Caco-2 (cell line): ENCODE measurements at regions not wholly inside any gene's neighbourhood (a gene's known extent, or its start where the extent isn't known, plus 50 kb on each side); places are given as distances from the start of the nearest gene placed in this dataset.

Source experiments
- BruUV-seq: library from RNA; stranded (reverse); fragments of 400-500 nt; replicated peaks from 2 replicates; lab custom pipeline; 2021; lab: Mats Ljungman, UMichigan
- CTCF ChIA-PET: fragments of 300-600 bp; sonication (Branson Sonifier 250); formaldehyde crosslinking; loops from one replicate; lab custom pipeline; 2022; ENCODE audit warnings: antibody characterized with exemption; lab: Charles Lee
- POLR2A ChIA-PET: fragments of 300-600 bp; sonication (Branson Sonifier 250); formaldehyde crosslinking; loops from one replicate; lab custom pipeline; 2022; ENCODE audit warnings: antibody characterized with exemption; lab: Charles Lee
- DNase-seq, 2 experiments: peaks; one replicate each; pipeline versions ENCODE4 v3.0.0 to v3.0.0-alpha.2; 2020 to 2022
- H3K27me3 ChIP-seq: replicated peaks from 2 replicates; pipeline ENCODE4 v1.6.0; 2011; ENCODE audit warnings: low read length; ENCODE audit not compliant: control insufficient read depth, insufficient read depth
- H3K36me3 ChIP-seq: 2 replicates; pipeline ENCODE4 v1.5.1; 2011; ENCODE audit warnings: low read length; ENCODE audit not compliant: control insufficient read depth, insufficient read depth
- H3K4me1 ChIP-seq: fragments of 250-450 bp; sonication (Bioruptor Pico); 2 replicates; pipeline ENCODE4 v1.5.1; 2020; ENCODE audit warnings: mild to moderate bottlenecking
- H3K4me3 ChIP-seq: 2 replicates; pipeline ENCODE4 v1.5.1; 2011; ENCODE audit warnings: low read depth, mild to moderate bottlenecking, control low read depth, low read length
- H3K9me3 ChIP-seq: fragments of 250-450 bp; sonication (Bioruptor Pico); 2 replicates; pipeline ENCODE4 v1.5.1; 2020; ENCODE audit warnings: mild to moderate bottlenecking, moderate library complexity
- H3K27ac Mint-ChIP-seq: one replicate; pipeline ENCODE4 v1.8.0; 2022; ENCODE audit warnings: mixed read lengths; ENCODE audit not compliant: unreplicated experiment
- H3K27me3 Mint-ChIP-seq: one replicate; pipeline ENCODE4 v1.8.0; 2022; ENCODE audit warnings: mixed read lengths; ENCODE audit not compliant: insufficient read depth, unreplicated experiment
- H3K36me3 Mint-ChIP-seq: one replicate; pipeline ENCODE4 v1.8.0; 2022; ENCODE audit warnings: mild to moderate bottlenecking, mixed read lengths; ENCODE audit not compliant: insufficient read depth, unreplicated experiment
- H3K4me1 Mint-ChIP-seq: one replicate; pipeline ENCODE4 v1.8.0; 2022; ENCODE audit warnings: low read depth, mixed read lengths; ENCODE audit not compliant: unreplicated experiment
- H3K4me3 Mint-ChIP-seq: one replicate; pipeline ENCODE4 v1.8.0; 2022; ENCODE audit warnings: mild to moderate bottlenecking, moderate library complexity, mixed read lengths; ENCODE audit not compliant: unreplicated experiment
- H3K9me3 Mint-ChIP-seq: one replicate; pipeline ENCODE4 v1.8.0; 2022; ENCODE audit warnings: mixed read lengths; ENCODE audit not compliant: unreplicated experiment
- CTCF ChIP-seq, 2 experiments: fragments of 200-600 bp in 1 of 2; IDR thresholded peaks; 1 replicate in 1 of 2; 2 replicates in 1 of 2; pipeline versions ENCODE4 v1.5.1 to v1.8.0; 2011 to 2022; ENCODE audit warnings: antibody characterized with exemption in 1 of 2, control low read depth in 1 of 2, inconsistent platforms in 1 of 2, low read depth in 1 of 2, low read length in 1 of 2, mild to moderate bottlenecking in 1 of 2, moderate library complexity in 1 of 2; ENCODE audit not compliant: insufficient read depth in 1 of 2, severe bottlenecking in 1 of 2, unreplicated experiment in 1 of 2
- intact Hi-C: fragments of 100-400 bp; cut with micrococcal nuclease; formaldehyde crosslinking; loops from one replicate; pipeline ENCODE4 v1.10.0; 2022; ENCODE audit not compliant: unreplicated experiment

- Mint-ChIP-seq H3K27me3 (peaks cover 3% of the 10 kb centered on the region), H3K27ac (no peak overlapping the region), H3K9me3 (peaks cover 14% of the 10 kb centered on the region), H3K4me3 (no peak overlapping the region), H3K4me1 (no peaks in the 10 kb centered on the region), H3K36me3 (peaks cover 4% of the 10 kb centered on the region)
- TF ChIP-seq CTCF (IDR thresholded peaks at IDR 0.05; ENCODE audit: insufficient read depth in 1 of 2, low read depth in 1 of 2, low read length in 1 of 2, severe bottlenecking in 1 of 2, unreplicated experiment in 1 of 2): no peak
- no TSS peak for BruUV-seq
- POLR2A ChIA-PET: no interaction called here
- H3K4me1 ChIP-seq: no peaks in the 10 kb centered on the region
- no peaks in the 10 kb centered on the region for H3K9me3 ChIP-seq
- intact Hi-C loops: no loop called here
- DNase-seq: no peak
- no peak overlapping the region for H3K4me3 ChIP-seq
- H3K36me3 ChIP-seq: no peaks in the 10 kb centered on the region
- H3K27me3 ChIP-seq: no peaks in the 10 kb centered on the region
- CTCF ChIA-PET: no interaction called here
These were observed 1221.7 kb downstream of the BRD1 start for GRCh38 chr22:48605856-48606481.

GRCh38 chr22:48605125-48605524, 1222.5 kb downstream of the BRD1 start:
- H3K4me3 ChIP-seq: no peak overlapping the region
- H3K27me3 ChIP-seq: no peaks in the 10 kb centered on the region
- H3K36me3 Mint-ChIP-seq: peaks cover 4% of the 10 kb centered on the region
- H3K27ac Mint-ChIP-seq: no peak overlapping the region
- intact Hi-C loops: no loop called here
- peaks cover 14% of the 10 kb centered on the region for H3K9me3 Mint-ChIP-seq
- no peaks in the 10 kb centered on the region for H3K36me3 ChIP-seq
- CTCF ChIA-PET: no interaction called here
- POLR2A ChIA-PET: no interaction called here
- BruUV-seq: no TSS peak
- H3K9me3 ChIP-seq: no peaks in the 10 kb centered on the region
- no peak for DNase-seq
- H3K4me3 Mint-ChIP-seq: no peak overlapping the region
- peaks cover 3% of the 10 kb centered on the region for H3K27me3 Mint-ChIP-seq
- no peak for TF ChIP-seq CTCF (IDR thresholded peaks at IDR 0.05; ENCODE audit: insufficient read depth in 1 of 2, low read depth in 1 of 2, low read length in 1 of 2, severe bottlenecking in 1 of 2, unreplicated experiment in 1 of 2)
- no peaks in the 10 kb centered on the region for H3K4me1 Mint-ChIP-seq
- H3K4me1 ChIP-seq: no peaks in the 10 kb centered on the region

GRCh38 chr22:48603621-48604320, 1223.9 kb downstream of the BRD1 start:
- Mint-ChIP-seq H3K27me3 (peaks cover 3% of the 10 kb centered on the region), H3K9me3 (peaks cover 14% of the 10 kb centered on the region), H3K36me3 (peaks cover 4% of the 10 kb centered on the region), H3K27ac (no peak overlapping the region), H3K4me1 (no peaks in the 10 kb centered on the region), H3K4me3 (no peak overlapping the region)
- H3K4me3 ChIP-seq: no peak overlapping the region
- no TSS peak for BruUV-seq
- intact Hi-C loops: no loop called here
- DNase-seq: no peak
- no peak for TF ChIP-seq CTCF (IDR thresholded peaks at IDR 0.05; ENCODE audit: insufficient read depth in 1 of 2, low read depth in 1 of 2, low read length in 1 of 2, severe bottlenecking in 1 of 2, unreplicated experiment in 1 of 2)
- no peaks in the 10 kb centered on the region for H3K4me1 ChIP-seq
- CTCF ChIA-PET: no interaction called here
- no peaks in the 10 kb centered on the region for H3K36me3 ChIP-seq
- POLR2A ChIA-PET: no interaction called here
- no peaks in the 10 kb centered on the region for H3K27me3 ChIP-seq
- H3K9me3 ChIP-seq: no peaks in the 10 kb centered on the region
